ENCODE measurements at regions not wholly inside any gene's neighbourhood (a gene's known extent, or its start where the extent isn't known, plus 50 kb on each side); places are given as distances from the start of the nearest gene placed in this dataset.

GRCh38 chr1:178633056-178633455 is 92.0 kb upstream of the RALGPS2 start:
- no peak for TF ChIP-seq POLR2A (IDR thresholded peaks at IDR 0.05; ENCODE audit: low read length)
- TF ChIP-seq GATA1 (IDR thresholded peaks at IDR 0.05; ENCODE audit: low read depth, low read length) = no peak
